ENCODE measurements at regions not wholly inside any gene's neighbourhood (a gene's known extent, or its start where the extent isn't known, plus 50 kb on each side); places are given as distances from the start of the nearest gene placed in this dataset.

DNA sequence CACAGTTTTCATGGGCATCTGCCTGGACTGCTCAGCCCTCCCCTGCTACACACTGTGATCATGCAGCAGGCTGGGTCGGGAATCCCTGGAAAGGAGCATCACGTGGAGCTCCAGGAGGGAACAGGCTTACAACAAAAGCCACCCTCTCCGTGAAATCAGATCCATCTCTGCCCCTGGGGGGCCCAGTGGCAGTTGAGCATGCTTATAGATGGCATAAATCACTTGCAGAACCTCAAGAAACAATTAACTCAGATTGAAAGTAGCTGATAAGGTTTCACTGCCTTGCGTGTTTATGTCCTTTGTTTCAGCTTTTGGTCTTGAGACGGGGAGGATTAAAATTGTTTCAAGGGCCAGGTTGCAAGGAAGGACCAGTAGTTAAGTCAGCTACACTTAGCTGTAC, 354.8 kb upstream of the MEIS1 start (continued):
- TF ChIP-seq ZBTB11 (tag by site-specific recombination; conservative IDR thresholded peaks at IDR 0.05; ENCODE audit: low read depth) (no peak), ZNF404 (tag by site-specific recombination; IDR thresholded peaks at IDR 0.05) (no peak), ZNF549 (tag by site-specific recombination; IDR thresholded peaks at IDR 0.05) (no peak), ZNF530 (tag by site-specific recombination; IDR thresholded peaks at IDR 0.05; ENCODE audit: low read depth) (no peak), TCF7L2 (IDR thresholded peaks at IDR 0.05; ENCODE audit: borderline replicate concordance, low read depth, low read length) (peak; percentile 82), ZNF837 (tag by site-specific recombination; IDR thresholded peaks at IDR 0.05) (no peak), RBAK (tag by site-specific recombination; IDR thresholded peaks at IDR 0.05) (no peak), ZNF544 (tag by site-specific recombination; IDR thresholded peaks at IDR 0.05) (no peak), ZXDB (tag by site-specific recombination; IDR thresholded peaks at IDR 0.05) (peak; percentile 95), ZNF157 (tag by site-specific recombination; IDR thresholded peaks at IDR 0.05) (no peak), ZNF248 (tag by site-specific recombination; IDR thresholded peaks at IDR 0.05) (no peak), IKZF3 (tag by site-specific recombination; IDR thresholded peaks at IDR 0.05) (peak; percentile 95), CTCF (tag by site-specific recombination; IDR thresholded peaks at IDR 0.05) (no peak), ZFP69B (tag by site-specific recombination; IDR thresholded peaks at IDR 0.05) (peak; percentile 78), HIC1 (tag by site-specific recombination; IDR thresholded peaks at IDR 0.05) (no peak), ZNF24 (tag by site-specific recombination; IDR thresholded peaks at IDR 0.05) (peak; percentile 89; the same call in 1 of the 2 replicates), ZNF623 (tag by site-specific recombination; IDR thresholded peaks at IDR 0.05) (no peak), OSR2 (tag by site-specific recombination; IDR thresholded peaks at IDR 0.05) (peak; percentile 98), ZNF175 (tag by site-specific recombination; IDR thresholded peaks at IDR 0.05) (no peak), ZFP3 (tag by site-specific recombination; IDR thresholded peaks at IDR 0.05; ENCODE audit: low read depth) (no peak), ZNF426 (tag by site-specific recombination; IDR thresholded peaks at IDR 0.05) (no peak)
- TF ChIP-seq, protein P1, sequence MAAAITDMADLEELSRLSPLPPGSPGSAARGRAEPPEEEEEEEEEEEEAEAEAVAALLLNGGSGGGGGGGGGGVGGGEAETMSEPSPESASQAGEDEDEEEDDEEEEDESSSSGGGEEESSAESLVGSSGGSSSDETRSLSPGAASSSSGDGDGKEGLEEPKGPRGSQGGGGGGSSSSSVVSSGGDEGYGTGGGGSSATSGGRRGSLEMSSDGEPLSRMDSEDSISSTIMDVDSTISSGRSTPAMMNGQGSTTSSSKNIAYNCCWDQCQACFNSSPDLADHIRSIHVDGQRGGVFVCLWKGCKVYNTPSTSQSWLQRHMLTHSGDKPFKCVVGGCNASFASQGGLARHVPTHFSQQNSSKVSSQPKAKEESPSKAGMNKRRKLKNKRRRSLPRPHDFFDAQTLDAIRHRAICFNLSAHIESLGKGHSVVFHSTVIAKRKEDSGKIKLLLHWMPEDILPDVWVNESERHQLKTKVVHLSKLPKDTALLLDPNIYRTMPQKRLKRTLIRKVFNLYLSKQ (tag by site-specific recombination; IDR thresholded peaks at IDR 0.05; ENCODE audit: borderline replicate concordance) = no peak
- TF ChIP-seq, protein P2, sequence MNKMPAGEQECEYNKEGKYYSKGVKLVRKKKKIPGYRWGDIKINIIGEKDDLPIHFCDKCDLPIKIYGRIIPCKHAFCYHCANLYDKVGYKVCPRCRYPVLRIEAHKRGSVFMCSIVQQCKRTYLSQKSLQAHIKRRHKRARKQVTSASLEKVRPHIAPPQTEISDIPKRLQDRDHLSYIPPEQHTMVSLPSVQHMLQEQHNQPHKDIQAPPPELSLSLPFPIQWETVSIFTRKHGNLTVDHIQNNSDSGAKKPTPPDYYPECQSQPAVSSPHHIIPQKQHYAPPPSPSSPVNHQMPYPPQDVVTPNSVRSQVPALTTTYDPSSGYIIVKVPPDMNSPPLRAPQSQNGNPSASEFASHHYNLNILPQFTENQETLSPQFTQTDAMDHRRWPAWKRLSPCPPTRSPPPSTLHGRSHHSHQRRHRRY (tag by site-specific recombination; IDR thresholded peaks at IDR 0.05) = peak; percentile 65; the same call in 1 of the 2 replicates
- TF ChIP-seq, protein P3, sequence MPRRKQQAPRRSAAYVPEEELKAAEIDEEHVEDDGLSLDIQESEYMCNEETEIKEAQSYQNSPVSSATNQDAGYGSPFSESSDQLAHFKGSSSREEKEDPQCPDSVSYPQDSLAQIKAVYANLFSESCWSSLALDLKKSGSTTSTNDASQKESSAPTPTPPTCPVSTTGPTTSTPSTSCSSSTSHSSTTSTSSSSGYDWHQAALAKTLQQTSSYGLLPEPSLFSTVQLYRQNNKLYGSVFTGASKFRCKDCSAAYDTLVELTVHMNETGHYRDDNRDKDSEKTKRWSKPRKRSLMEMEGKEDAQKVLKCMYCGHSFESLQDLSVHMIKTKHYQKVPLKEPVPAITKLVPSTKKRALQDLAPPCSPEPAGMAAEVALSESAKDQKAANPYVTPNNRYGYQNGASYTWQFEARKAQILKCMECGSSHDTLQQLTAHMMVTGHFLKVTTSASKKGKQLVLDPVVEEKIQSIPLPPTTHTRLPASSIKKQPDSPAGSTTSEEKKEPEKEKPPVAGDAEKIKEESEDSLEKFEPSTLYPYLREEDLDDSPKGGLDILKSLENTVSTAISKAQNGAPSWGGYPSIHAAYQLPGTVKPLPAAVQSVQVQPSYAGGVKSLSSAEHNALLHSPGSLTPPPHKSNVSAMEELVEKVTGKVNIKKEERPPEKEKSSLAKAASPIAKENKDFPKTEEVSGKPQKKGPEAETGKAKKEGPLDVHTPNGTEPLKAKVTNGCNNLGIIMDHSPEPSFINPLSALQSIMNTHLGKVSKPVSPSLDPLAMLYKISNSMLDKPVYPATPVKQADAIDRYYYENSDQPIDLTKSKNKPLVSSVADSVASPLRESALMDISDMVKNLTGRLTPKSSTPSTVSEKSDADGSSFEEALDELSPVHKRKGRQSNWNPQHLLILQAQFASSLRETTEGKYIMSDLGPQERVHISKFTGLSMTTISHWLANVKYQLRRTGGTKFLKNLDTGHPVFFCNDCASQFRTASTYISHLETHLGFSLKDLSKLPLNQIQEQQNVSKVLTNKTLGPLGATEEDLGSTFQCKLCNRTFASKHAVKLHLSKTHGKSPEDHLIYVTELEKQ (tag by site-specific recombination; IDR thresholded peaks at IDR 0.05; ENCODE audit: borderline replicate concordance) = peak; percentile 84
- TF ChIP-seq, protein P4, sequence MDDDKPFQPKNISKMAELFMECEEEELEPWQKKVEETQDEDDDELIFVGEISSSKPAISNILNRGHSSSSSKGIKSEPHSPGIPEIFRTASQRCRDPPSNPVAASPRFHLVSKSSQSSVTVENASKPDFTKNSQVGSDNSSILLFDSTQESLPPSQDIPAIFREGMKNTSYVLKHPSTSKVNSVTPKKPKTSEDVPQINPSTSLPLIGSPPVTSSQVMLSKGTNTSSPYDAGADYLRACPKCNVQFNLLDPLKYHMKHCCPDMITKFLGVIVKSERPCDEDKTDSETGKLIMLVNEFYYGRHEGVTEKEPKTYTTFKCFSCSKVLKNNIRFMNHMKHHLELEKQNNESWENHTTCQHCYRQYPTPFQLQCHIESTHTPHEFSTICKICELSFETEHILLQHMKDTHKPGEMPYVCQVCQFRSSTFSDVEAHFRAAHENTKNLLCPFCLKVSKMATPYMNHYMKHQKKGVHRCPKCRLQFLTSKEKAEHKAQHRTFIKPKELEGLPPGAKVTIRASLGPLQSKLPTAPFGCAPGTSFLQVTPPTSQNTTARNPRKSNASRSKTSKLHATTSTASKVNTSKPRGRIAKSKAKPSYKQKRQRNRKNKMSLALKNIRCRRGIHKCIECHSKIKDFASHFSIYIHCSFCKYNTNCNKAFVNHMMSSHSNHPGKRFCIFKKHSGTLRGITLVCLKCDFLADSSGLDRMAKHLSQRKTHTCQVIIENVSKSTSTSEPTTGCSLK (tag by site-specific recombination; IDR thresholded peaks at IDR 0.05) = no peak
